ENCODE measurements at regions not wholly inside any gene's neighbourhood (a gene's known extent, or its start where the extent isn't known, plus 50 kb on each side); places are given as distances from the start of the nearest gene placed in this dataset.

DNA sequence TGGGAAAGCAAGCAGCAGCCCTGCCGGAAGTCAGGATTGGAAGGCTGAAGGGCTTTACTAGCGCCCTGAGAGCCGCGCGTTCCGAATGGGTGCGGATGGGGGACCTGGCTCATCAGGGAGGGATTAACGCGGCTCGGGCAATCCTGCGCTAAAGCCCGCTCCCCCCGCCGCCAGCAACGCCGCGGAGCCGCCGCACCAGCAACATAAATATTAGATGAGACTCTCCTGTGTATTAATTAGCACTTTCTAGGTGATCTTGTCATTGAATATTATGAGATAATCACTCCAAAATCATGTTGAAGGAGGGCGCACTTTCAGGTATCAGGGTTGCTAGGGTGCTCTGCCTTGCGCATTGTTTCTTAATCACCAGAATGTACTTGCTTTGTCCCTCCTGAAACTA, 357.2 kb upstream of the FAM241A start:
- TF ChIP-seq CTCF (IDR thresholded peaks at IDR 0.05) (no peak), EP300 (IDR thresholded peaks at IDR 0.05) (no peak), POLR2A (IDR thresholded peaks at IDR 0.05) (no peak), POLR2AphosphoS5 (IDR thresholded peaks at IDR 0.05) (no peak)
